ENCODE measurements at regions not wholly inside any gene's neighbourhood (a gene's known extent, or its start where the extent isn't known, plus 50 kb on each side); places are given as distances from the start of the nearest gene placed in this dataset.

DNA sequence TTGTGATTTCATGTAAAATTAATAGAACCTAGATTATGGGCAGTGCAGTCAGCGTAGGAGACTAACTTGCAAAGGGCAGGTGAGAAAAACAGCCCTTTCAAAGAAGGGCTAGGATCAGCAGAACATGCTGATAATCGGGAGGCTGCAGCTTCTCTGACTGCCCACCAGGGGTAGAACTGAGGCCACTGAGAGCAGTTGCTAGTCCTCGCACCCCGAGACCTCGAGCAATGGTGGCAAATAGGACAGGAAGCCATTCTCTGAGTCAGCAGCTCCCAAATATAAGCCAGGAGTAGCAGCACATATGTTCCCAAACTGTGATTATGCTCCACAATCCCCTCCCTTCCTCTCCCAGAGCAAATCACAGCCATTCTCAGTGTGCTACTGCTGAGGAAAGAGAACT is 186.5 kb downstream of the MSL3 start:
- H3K27me3 Mint-ChIP-seq (ENCODE audit: unreplicated experiment): no peaks in the 10 kb centered on the region
- no peak overlapping the region for H3K27ac Mint-ChIP-seq (ENCODE audit: unreplicated experiment)
- H3K4me3 Mint-ChIP-seq (ENCODE audit: unreplicated experiment): no peak overlapping the region
- H3K36me3 Mint-ChIP-seq (ENCODE audit: low read depth, unreplicated experiment): no peaks in the 10 kb centered on the region
- DNase-seq (ENCODE audit: low spot score): peak; percentile 38
- H3K9me3 Mint-ChIP-seq (ENCODE audit: unreplicated experiment): no peaks in the 10 kb centered on the region
- H3K4me1 Mint-ChIP-seq (ENCODE audit: unreplicated experiment): no peaks in the 10 kb centered on the region
- peak; percentile 38 for TF ChIP-seq CTCF (IDR thresholded peaks at IDR 0.05; ENCODE audit: unreplicated experiment)

DNA sequence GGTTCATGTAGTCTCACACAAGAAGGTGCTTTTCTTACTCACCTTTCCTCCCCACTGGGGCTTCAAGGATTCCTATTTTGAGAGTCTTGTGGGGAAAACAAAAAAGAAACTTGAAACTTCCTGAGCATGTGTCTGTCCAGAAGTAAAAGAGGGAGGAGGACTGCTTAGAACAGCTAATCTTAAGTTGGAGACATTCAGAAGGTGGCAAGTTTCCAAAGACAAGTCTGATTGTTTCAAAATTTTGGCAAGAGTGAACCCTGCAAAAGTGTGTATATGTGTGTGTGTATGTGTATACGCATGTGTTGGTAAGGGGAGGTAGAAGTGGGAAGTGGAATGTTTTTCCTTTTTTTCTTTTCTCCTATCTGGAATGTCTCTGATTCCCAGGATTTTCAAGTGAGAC is 189.0 kb upstream of the FRMPD4 start:
- no peak overlapping the region for H3K4me3 Mint-ChIP-seq (ENCODE audit: unreplicated experiment)
- DNase-seq (ENCODE audit: low spot score): no peak
- H3K27me3 Mint-ChIP-seq (ENCODE audit: unreplicated experiment): no peaks in the 10 kb centered on the region
- H3K27ac Mint-ChIP-seq (ENCODE audit: unreplicated experiment): no peak overlapping the region
- TF ChIP-seq CTCF (IDR thresholded peaks at IDR 0.05; ENCODE audit: unreplicated experiment): no peak
- H3K4me1 Mint-ChIP-seq (ENCODE audit: unreplicated experiment): no peaks in the 10 kb centered on the region
- H3K9me3 Mint-ChIP-seq (ENCODE audit: unreplicated experiment): no peaks in the 10 kb centered on the region
- no peaks in the 10 kb centered on the region for H3K36me3 Mint-ChIP-seq (ENCODE audit: low read depth, unreplicated experiment)

DNA sequence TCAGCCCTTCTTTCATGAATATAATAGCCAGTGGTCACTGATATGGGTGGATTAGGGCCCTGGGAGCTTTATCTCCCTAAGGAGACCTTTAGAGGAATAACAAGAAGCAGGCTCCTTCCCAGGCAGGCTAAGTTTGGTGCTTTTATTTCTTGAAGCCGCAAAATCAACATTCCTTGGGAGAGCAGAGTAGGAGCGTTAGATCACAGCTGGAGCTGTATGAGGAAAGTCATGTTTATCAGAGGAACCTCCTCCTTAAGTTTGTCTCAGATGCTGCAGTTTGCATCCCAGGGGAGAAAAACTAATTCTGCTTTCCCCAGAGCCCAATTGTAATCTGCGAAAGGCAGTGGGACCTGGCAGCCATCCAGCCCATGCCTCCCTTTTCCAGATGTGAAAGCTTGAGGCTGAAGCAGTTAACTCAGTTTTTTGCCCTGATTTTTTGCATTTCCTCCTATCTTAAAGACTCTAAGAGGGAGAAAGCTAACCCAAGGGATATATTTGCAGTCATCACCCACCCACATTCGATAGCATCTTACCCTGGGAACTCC is 186.0 kb upstream of the FRMPD4 start:
- Mint-ChIP-seq H3K4me3 (ENCODE audit: unreplicated experiment) (no peak overlapping the region), H3K9me3 (ENCODE audit: unreplicated experiment) (no peaks in the 10 kb centered on the region), H3K36me3 (ENCODE audit: low read depth, unreplicated experiment) (no peaks in the 10 kb centered on the region), H3K27ac (ENCODE audit: unreplicated experiment) (no peak overlapping the region), H3K27me3 (ENCODE audit: unreplicated experiment) (no peaks in the 10 kb centered on the region), H3K4me1 (ENCODE audit: unreplicated experiment) (no peaks in the 10 kb centered on the region)
- no peak for TF ChIP-seq CTCF (IDR thresholded peaks at IDR 0.05; ENCODE audit: unreplicated experiment)
- DNase-seq (ENCODE audit: low spot score): no peak

DNA sequence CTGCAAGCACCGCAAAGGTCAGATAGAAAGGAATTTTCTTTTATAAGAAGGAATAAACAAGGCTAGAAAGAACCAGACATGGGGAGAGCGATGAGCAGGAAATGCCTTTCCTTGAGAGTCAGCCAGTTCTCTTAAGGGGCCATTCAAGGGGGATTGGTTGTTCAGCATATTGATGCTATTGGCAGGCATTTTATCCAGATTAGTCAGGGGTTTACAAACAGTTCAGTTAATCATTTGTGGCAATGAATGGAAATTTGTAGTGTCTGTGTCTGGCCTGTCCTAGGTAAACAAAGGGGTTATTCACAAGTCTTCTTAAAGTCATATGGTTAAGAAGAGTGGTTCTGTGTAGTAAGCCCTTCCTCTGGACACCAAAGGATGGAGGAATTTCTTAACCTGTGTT is 184.7 kb upstream of the FRMPD4 start:
- Mint-ChIP-seq H3K27me3 (ENCODE audit: unreplicated experiment) (no peaks in the 10 kb centered on the region), H3K36me3 (ENCODE audit: low read depth, unreplicated experiment) (no peaks in the 10 kb centered on the region), H3K4me3 (ENCODE audit: unreplicated experiment) (no peak overlapping the region), H3K27ac (ENCODE audit: unreplicated experiment) (no peak overlapping the region), H3K9me3 (ENCODE audit: unreplicated experiment) (no peaks in the 10 kb centered on the region), H3K4me1 (ENCODE audit: unreplicated experiment) (no peaks in the 10 kb centered on the region)
- DNase-seq (ENCODE audit: low spot score): no peak
- TF ChIP-seq CTCF (IDR thresholded peaks at IDR 0.05; ENCODE audit: unreplicated experiment): no peak

DNA sequence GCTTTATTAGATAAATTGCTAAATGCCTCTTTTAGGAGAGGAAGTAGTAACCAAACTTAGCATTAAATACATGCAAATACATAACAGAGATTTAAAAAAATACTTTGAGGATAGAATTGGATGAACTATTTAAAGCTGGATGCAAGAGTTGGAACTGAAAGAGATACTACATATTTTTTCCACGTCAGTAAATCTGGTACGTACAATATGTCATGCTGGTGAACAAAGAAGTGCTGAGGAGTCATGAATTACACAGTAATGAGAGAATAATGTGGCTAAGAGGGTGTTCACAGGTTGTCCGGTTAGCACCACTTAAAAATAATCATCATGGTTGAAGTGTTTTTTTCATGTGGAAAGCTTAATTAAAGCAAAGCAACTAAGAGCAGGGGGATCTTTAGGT is 184.1 kb upstream of the FRMPD4 start:
- Mint-ChIP-seq H3K27ac (ENCODE audit: unreplicated experiment) (no peak overlapping the region), H3K27me3 (ENCODE audit: unreplicated experiment) (no peaks in the 10 kb centered on the region), H3K36me3 (ENCODE audit: low read depth, unreplicated experiment) (no peaks in the 10 kb centered on the region), H3K9me3 (ENCODE audit: unreplicated experiment) (no peaks in the 10 kb centered on the region), H3K4me1 (ENCODE audit: unreplicated experiment) (no peaks in the 10 kb centered on the region), H3K4me3 (ENCODE audit: unreplicated experiment) (no peak overlapping the region)
- TF ChIP-seq CTCF (IDR thresholded peaks at IDR 0.05; ENCODE audit: unreplicated experiment): no peak
- no peak for DNase-seq (ENCODE audit: low spot score)
